PC-9 (cell line): ENCODE measurements at regions not wholly inside any gene's neighbourhood (a gene's known extent, or its start where the extent isn't known, plus 50 kb on each side); places are given as distances from the start of the nearest gene placed in this dataset.

Experiments
- BruUV-seq: library from RNA; stranded (reverse); fragments of 400-500 nt; replicated peaks from 2 replicates; lab custom pipeline; 2021; lab: Mats Ljungman, UMichigan
- CTCF ChIA-PET: fragments of 300-600 bp; sonication (Branson Sonifier 250); formaldehyde crosslinking; loops from one replicate; lab custom pipeline; 2022; ENCODE audit warnings: antibody characterized with exemption; lab: Charles Lee
- POLR2A ChIA-PET: fragments of 300-600 bp; sonication (Branson Sonifier 250); formaldehyde crosslinking; loops from one replicate; lab custom pipeline; 2022; ENCODE audit warnings: antibody characterized with exemption; ENCODE audit not compliant: unreplicated experiment; lab: Charles Lee
- DNase-seq, 2 experiments: peaks; one replicate each; pipeline versions ENCODE4 v3.0.0 to v3.0.0-alpha.2; 2015 to 2022; ENCODE audit warnings: mixed read lengths in 1 of 2
- H2AFZ ChIP-seq: fragments of 200-600 bp; sonication (generic); 2 replicates; pipeline ENCODE4 v1.8.1; 2017; ENCODE audit warnings: antibody characterized with exemption
- H3F3A ChIP-seq: fragments of 200-600 bp; sonication (generic); 2 replicates; pipeline ENCODE4 v1.8.1; 2017; ENCODE audit warnings: antibody characterized with exemption, mild to moderate bottlenecking, low read depth; ENCODE audit not compliant: insufficient read depth
- H3K27ac ChIP-seq: fragments of 200-600 bp; sonication (generic); 2 replicates; pipeline ENCODE4 v1.6.1; 2016; ENCODE audit warnings: mixed run types
- H3K27me3 ChIP-seq: fragments of 200-600 bp; sonication (generic); 2 replicates; pipeline ENCODE4 v1.6.1; 2016; ENCODE audit warnings: low read depth, mixed run types; ENCODE audit not compliant: insufficient read depth
- H3K36me3 ChIP-seq: fragments of 200-600 bp; sonication (generic); 2 replicates; pipeline ENCODE4 v1.6.1; 2016; ENCODE audit warnings: low read depth, mixed run types
- H3K4me1 ChIP-seq: fragments of 200-600 bp; sonication (generic); replicated peaks from 2 replicates; pipeline ENCODE4 v1.6.1; 2016; ENCODE audit warnings: mixed run types; ENCODE audit not compliant: insufficient read depth
- H3K4me2 ChIP-seq: fragments of 200-600 bp; sonication (generic); 2 replicates; pipeline ENCODE4 v1.6.1; 2017; ENCODE audit warnings: mixed run types
- H3K4me3 ChIP-seq: fragments of 200-600 bp; sonication (generic); 2 replicates; pipeline ENCODE4 v1.6.1; 2016; ENCODE audit warnings: mixed run types
- H3K79me2 ChIP-seq: fragments of 200-600 bp; sonication (generic); 2 replicates; pipeline ENCODE4 v1.6.1; 2017; ENCODE audit warnings: low read depth, mixed run types
- H3K9me2 ChIP-seq: fragments of 200-600 bp; sonication (generic); 2 replicates; pipeline ENCODE4 v1.8.1; 2017; ENCODE audit warnings: mild to moderate bottlenecking; ENCODE audit not compliant: insufficient read depth
- H3K9me3 ChIP-seq: fragments of 200-600 bp; sonication (generic); 2 replicates; pipeline ENCODE4 v1.8.1; 2016; ENCODE audit warnings: low read depth; ENCODE audit not compliant: insufficient read depth
- H4K20me1 ChIP-seq: fragments of 200-600 bp; sonication (generic); 2 replicates; pipeline ENCODE4 v1.8.1; 2017; ENCODE audit not compliant: insufficient read depth
- EZH2 ChIP-seq: fragments of 200-600 bp; sonication (generic); IDR thresholded peaks from 2 replicates; pipeline ENCODE4 v1.8.0; 2017; ENCODE audit warnings: antibody characterized with exemption, low read depth
- intact Hi-C: fragments of 100-400 bp; cut with micrococcal nuclease; formaldehyde crosslinking; loops from one replicate; pipeline ENCODE4 v1.10.0; 2022; ENCODE audit not compliant: unreplicated experiment
- TF ChIP-seq, protein P1 (sequence below): fragments of 200-600 bp; sonication (generic); conservative IDR thresholded peaks from 2 replicates; pipeline ENCODE4 v1.6.1; 2017; ENCODE audit warnings: mixed run types, antibody characterized with exemption, mild to moderate bottlenecking, moderate library complexity

DNA sequence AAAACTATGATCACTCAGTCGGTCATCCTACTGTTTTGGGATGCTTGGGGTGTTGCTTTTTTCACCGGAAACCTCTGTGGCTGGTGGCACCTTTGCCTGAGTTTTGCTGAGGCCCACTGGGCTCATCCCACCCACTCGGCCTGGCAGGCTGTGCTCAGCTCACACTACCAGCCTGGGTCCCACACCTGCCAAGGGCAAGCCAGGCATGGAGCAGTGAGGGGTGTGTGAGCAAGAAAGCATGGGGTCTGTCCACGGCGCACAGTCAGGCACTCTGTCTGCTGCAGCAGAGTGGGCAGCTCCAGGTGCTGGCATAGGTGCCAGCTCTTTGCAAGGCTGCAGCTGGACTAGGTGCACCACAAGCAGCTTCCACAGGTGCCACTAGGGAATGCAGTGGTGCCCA lies 91.7 kb downstream of the TBXT start:
- Histone ChIP-seq H3K4me2 (no peak overlapping the region), H3F3A (no peaks in the 10 kb centered on the region), H3K4me1 (no peaks in the 10 kb centered on the region), H3K9me2 (no peaks in the 10 kb centered on the region), H3K79me2 (no peaks in the 10 kb centered on the region), H2AFZ (no peak overlapping the region), H3K27ac (no peak overlapping the region), H3K27me3 (peaks cover 30% of the 10 kb centered on the region; the same call in 1 of the 2 replicates), H3K36me3 (no peaks in the 10 kb centered on the region), H4K20me1 (no peaks in the 10 kb centered on the region), H3K4me3 (no peak overlapping the region), H3K9me3 (no peaks in the 10 kb centered on the region)
- CTCF ChIA-PET = no interaction called here
- BruUV-seq = no TSS peak
- intact Hi-C loops = no loop called here
- POLR2A ChIA-PET = no interaction called here
- DNase-seq = no peak
- TF ChIP-seq EZH2 = no peak
- TF ChIP-seq, protein P1, sequence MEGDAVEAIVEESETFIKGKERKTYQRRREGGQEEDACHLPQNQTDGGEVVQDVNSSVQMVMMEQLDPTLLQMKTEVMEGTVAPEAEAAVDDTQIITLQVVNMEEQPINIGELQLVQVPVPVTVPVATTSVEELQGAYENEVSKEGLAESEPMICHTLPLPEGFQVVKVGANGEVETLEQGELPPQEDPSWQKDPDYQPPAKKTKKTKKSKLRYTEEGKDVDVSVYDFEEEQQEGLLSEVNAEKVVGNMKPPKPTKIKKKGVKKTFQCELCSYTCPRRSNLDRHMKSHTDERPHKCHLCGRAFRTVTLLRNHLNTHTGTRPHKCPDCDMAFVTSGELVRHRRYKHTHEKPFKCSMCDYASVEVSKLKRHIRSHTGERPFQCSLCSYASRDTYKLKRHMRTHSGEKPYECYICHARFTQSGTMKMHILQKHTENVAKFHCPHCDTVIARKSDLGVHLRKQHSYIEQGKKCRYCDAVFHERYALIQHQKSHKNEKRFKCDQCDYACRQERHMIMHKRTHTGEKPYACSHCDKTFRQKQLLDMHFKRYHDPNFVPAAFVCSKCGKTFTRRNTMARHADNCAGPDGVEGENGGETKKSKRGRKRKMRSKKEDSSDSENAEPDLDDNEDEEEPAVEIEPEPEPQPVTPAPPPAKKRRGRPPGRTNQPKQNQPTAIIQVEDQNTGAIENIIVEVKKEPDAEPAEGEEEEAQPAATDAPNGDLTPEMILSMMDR = no peak

- H3K4me2 ChIP-seq = no peak overlapping the region
- TF ChIP-seq, protein P1 = no peak
- no peak for TF ChIP-seq EZH2
- H3K9me2 ChIP-seq = no peaks in the 10 kb centered on the region
- no peak overlapping the region for H2AFZ ChIP-seq
- no peaks in the 10 kb centered on the region for H3K9me3 ChIP-seq
- no peak overlapping the region for H3K4me3 ChIP-seq
- H3K36me3 ChIP-seq = no peaks in the 10 kb centered on the region
- CTCF ChIA-PET = no interaction called here
- H3K27ac ChIP-seq = no peak overlapping the region
- POLR2A ChIA-PET = no interaction called here
- DNase-seq = no peak
- H4K20me1 ChIP-seq = no peaks in the 10 kb centered on the region
- H3K79me2 ChIP-seq = no peaks in the 10 kb centered on the region
- H3K4me1 ChIP-seq = no peaks in the 10 kb centered on the region
- BruUV-seq = no TSS peak
- intact Hi-C loops = no loop called here
- H3F3A ChIP-seq = no peaks in the 10 kb centered on the region
- H3K27me3 ChIP-seq = peaks cover 30% of the 10 kb centered on the region; the same call in 1 of the 2 replicates
Observed at GRCh38 chr6:166075186-166075585, 92.5 kb downstream of the TBXT start.

- ChIA-PET CTCF (no interaction called here), POLR2A (no interaction called here)
- Histone ChIP-seq H3K79me2 (no peaks in the 10 kb centered on the region), H2AFZ (no peak overlapping the region), H3K36me3 (no peaks in the 10 kb centered on the region), H3K4me2 (no peak overlapping the region), H3K27ac (no peak overlapping the region), H3K9me3 (no peaks in the 10 kb centered on the region), H3K4me1 (no peaks in the 10 kb centered on the region), H3K27me3 (peaks cover 26% of the 10 kb centered on the region; the same call in 1 of the 2 replicates), H3K9me2 (no peaks in the 10 kb centered on the region), H3K4me3 (no peak overlapping the region), H3F3A (no peaks in the 10 kb centered on the region), H4K20me1 (no peaks in the 10 kb centered on the region)
- intact Hi-C loops = no loop called here
- no peak for TF ChIP-seq EZH2
- TF ChIP-seq, protein P1 = no peak
- no TSS peak for BruUV-seq
- DNase-seq = no peak
Observed at GRCh38 chr6:166073082-166073481, 94.6 kb downstream of the TBXT start.
